ENCODE measurements at regions not wholly inside any gene's neighbourhood (a gene's known extent, or its start where the extent isn't known, plus 50 kb on each side); places are given as distances from the start of the nearest gene placed in this dataset.

DNA sequence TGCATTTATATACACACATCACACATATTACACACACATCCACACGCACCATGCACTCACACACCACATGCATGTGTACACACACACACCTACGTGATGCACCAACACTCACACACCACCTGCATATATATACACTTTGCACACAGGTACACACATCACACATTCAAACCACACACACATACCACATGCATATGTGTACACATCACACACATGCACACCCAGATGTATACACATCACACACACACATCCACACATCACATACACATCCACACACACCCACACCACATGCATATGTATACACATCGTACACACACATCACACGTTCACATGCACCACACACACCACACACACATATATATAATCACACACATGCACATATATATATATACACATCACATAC, 281.8 kb downstream of the IRF8 start:
- H3K9me3 Mint-ChIP-seq (ENCODE audit: unreplicated experiment) = no peaks in the 10 kb centered on the region
- no TSS peak for BruUV-seq (replicated peaks)

DNA sequence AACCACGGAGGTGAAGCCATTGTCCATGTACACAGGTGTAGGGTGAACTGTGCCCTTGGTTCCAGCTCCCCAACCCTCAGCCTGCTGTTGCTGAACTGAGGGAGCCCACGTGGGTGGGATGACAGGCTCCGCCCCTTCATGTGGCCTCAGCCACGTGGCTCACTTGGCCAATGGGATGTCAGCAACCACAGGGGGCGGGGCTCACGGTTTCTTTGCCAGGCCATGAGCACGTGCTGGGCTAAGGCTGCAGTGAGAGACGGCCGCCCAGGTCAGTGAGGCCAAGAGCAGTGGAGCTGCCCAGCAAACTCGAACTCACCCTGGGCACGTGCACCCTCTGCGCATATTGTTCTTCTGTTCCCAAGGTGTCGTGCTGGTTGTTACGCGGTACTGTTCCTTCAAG, 282.6 kb downstream of the IRF8 start:
- Mint-ChIP-seq H3K9me3 (ENCODE audit: unreplicated experiment) (no peaks in the 10 kb centered on the region), H3K36me3 (ENCODE audit: insufficient read depth, unreplicated experiment) (no peaks in the 10 kb centered on the region), H3K27me3 (ENCODE audit: insufficient read depth, unreplicated experiment) (peaks cover 23% of the 10 kb centered on the region), H3K4me1 (ENCODE audit: low read depth, unreplicated experiment) (no peaks in the 10 kb centered on the region), H3K27ac (ENCODE audit: unreplicated experiment) (no peak overlapping the region), H3K4me3 (ENCODE audit: unreplicated experiment) (no peak overlapping the region)
- ChIA-PET POLR2A (no interaction called here), CTCF (no interaction called here)
- peak in 1 of 2 experiments; percentile 15 for DNase-seq
- TF ChIP-seq, protein P1, sequence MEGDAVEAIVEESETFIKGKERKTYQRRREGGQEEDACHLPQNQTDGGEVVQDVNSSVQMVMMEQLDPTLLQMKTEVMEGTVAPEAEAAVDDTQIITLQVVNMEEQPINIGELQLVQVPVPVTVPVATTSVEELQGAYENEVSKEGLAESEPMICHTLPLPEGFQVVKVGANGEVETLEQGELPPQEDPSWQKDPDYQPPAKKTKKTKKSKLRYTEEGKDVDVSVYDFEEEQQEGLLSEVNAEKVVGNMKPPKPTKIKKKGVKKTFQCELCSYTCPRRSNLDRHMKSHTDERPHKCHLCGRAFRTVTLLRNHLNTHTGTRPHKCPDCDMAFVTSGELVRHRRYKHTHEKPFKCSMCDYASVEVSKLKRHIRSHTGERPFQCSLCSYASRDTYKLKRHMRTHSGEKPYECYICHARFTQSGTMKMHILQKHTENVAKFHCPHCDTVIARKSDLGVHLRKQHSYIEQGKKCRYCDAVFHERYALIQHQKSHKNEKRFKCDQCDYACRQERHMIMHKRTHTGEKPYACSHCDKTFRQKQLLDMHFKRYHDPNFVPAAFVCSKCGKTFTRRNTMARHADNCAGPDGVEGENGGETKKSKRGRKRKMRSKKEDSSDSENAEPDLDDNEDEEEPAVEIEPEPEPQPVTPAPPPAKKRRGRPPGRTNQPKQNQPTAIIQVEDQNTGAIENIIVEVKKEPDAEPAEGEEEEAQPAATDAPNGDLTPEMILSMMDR (IDR thresholded peaks at IDR 0.05; ENCODE audit: insufficient read depth in 1 of 2, low read depth in 1 of 2, low read length in 1 of 2, severe bottlenecking in 1 of 2, unreplicated experiment in 1 of 2) = no peak
- Histone ChIP-seq H3K36me3 (ENCODE audit: control insufficient read depth, insufficient read depth, low read length) (no peaks in the 10 kb centered on the region), H3K9me3 (no peaks in the 10 kb centered on the region), H3K4me3 (ENCODE audit: low read depth, low read length) (no peak overlapping the region), H3K4me1 (no peaks in the 10 kb centered on the region), H3K27me3 (replicated peaks; ENCODE audit: control insufficient read depth, insufficient read depth, low read length) (no peaks in the 10 kb centered on the region)
- intact Hi-C loops (cut with micrococcal nuclease; ENCODE audit: unreplicated experiment) = no loop called here
- BruUV-seq (replicated peaks) = no TSS peak

More for the DNA sequence above, 281.8 kb downstream of the IRF8 start:
- Histone ChIP-seq H3K36me3 (ENCODE audit: control insufficient read depth, insufficient read depth, low read length) (no peaks in the 10 kb centered on the region), H3K27me3 (replicated peaks; ENCODE audit: control insufficient read depth, insufficient read depth, low read length) (no peaks in the 10 kb centered on the region), H3K4me1 (no peaks in the 10 kb centered on the region), H3K9me3 (no peaks in the 10 kb centered on the region), H3K4me3 (ENCODE audit: low read depth, low read length) (no peak overlapping the region)
- Mint-ChIP-seq H3K4me3 (ENCODE audit: unreplicated experiment) (no peak overlapping the region), H3K27me3 (ENCODE audit: insufficient read depth, unreplicated experiment) (peaks cover 16% of the 10 kb centered on the region), H3K36me3 (ENCODE audit: insufficient read depth, unreplicated experiment) (no peaks in the 10 kb centered on the region), H3K4me1 (ENCODE audit: low read depth, unreplicated experiment) (no peaks in the 10 kb centered on the region), H3K27ac (ENCODE audit: unreplicated experiment) (no peak overlapping the region)
- DNase-seq = no peak
- TF ChIP-seq, protein P1 (IDR thresholded peaks at IDR 0.05; ENCODE audit: insufficient read depth in 1 of 2, low read depth in 1 of 2, low read length in 1 of 2, severe bottlenecking in 1 of 2, unreplicated experiment in 1 of 2) = no peak
- ChIA-PET CTCF (no interaction called here), POLR2A (no interaction called here)
- intact Hi-C loops (cut with micrococcal nuclease; ENCODE audit: unreplicated experiment) = no loop called here

DNA sequence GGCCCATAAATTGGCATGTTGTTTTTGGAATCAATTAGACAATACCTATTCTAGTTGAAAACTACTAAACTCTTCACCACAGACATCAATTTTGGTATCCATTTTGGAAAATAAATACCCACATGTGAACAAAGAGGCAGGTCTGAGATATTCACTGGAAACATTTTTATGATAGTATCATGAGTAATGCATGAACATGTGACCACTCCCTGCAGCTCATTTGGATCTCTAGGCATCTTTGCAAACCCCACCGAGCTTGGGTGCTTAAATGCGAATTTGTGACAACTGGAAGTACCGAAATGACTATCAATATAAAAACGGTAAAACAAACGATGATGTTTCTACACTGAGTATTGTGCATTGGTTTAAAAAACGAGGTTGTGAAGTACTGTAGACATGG, 285.2 kb downstream of the IRF8 start:
- POLR2A ChIA-PET = no interaction called here
- no peak overlapping the region for H3K4me3 ChIP-seq (ENCODE audit: low read depth, low read length)
- no TSS peak for BruUV-seq (replicated peaks)
- H3K27me3 ChIP-seq (replicated peaks; ENCODE audit: control insufficient read depth, insufficient read depth, low read length) = no peaks in the 10 kb centered on the region; the same call in none of the 2 replicates
- H3K36me3 Mint-ChIP-seq (ENCODE audit: insufficient read depth, unreplicated experiment) = no peaks in the 10 kb centered on the region
- no peaks in the 10 kb centered on the region for H3K4me1 Mint-ChIP-seq (ENCODE audit: low read depth, unreplicated experiment)
- CTCF ChIA-PET = no interaction called here
- no peaks in the 10 kb centered on the region for H3K4me1 ChIP-seq
- H3K4me3 Mint-ChIP-seq (ENCODE audit: unreplicated experiment) = no peak overlapping the region
- no peak overlapping the region for H3K27ac Mint-ChIP-seq (ENCODE audit: unreplicated experiment)
- intact Hi-C loops (cut with micrococcal nuclease; ENCODE audit: unreplicated experiment) = no loop called here
- TF ChIP-seq, protein P1 (IDR thresholded peaks at IDR 0.05; ENCODE audit: insufficient read depth in 1 of 2, low read depth in 1 of 2, low read length in 1 of 2, severe bottlenecking in 1 of 2, unreplicated experiment in 1 of 2) = no peak
- no peaks in the 10 kb centered on the region for H3K9me3 ChIP-seq
- H3K36me3 ChIP-seq (ENCODE audit: control insufficient read depth, insufficient read depth, low read length) = no peaks in the 10 kb centered on the region
- H3K9me3 Mint-ChIP-seq (ENCODE audit: unreplicated experiment) = no peaks in the 10 kb centered on the region
- peaks cover 39% of the 10 kb centered on the region for H3K27me3 Mint-ChIP-seq (ENCODE audit: insufficient read depth, unreplicated experiment)
- DNase-seq = no peak
